HCT116 (cell line): ENCODE measurements at regions not wholly inside any gene's neighbourhood (a gene's known extent, or its start where the extent isn't known, plus 50 kb on each side); places are given as distances from the start of the nearest gene placed in this dataset.

Experiments used
- POLR2A ChIP-seq: IDR thresholded peaks from 2 replicates; pipeline ENCODE4 v1.7.0; 2011; ENCODE audit warnings: borderline replicate concordance; ENCODE audit not compliant: insufficient read depth, insufficient read length; ENCODE audit errors: extremely low read depth
- RAD21 ChIP-seq: IDR thresholded peaks from 2 replicates; pipeline ENCODE4 v1.6.1; 2012; ENCODE audit warnings: low read depth, mild to moderate bottlenecking
- YY1 ChIP-seq: IDR thresholded peaks from 2 replicates; pipeline ENCODE4 v1.6.1; 2011; ENCODE audit warnings: low read length, low read depth, moderate library complexity, mild to moderate bottlenecking; ENCODE audit not compliant: insufficient replicate concordance; ENCODE audit errors: extremely low read depth
- TF ChIP-seq, protein P1 (sequence below), 3 experiments: fragments of 200-600 bp in 1 of 3; sonication (generic) in 1 of 3; IDR thresholded peaks in 2 of 3; conservative IDR thresholded peaks in 1 of 3; 2 replicates each; pipeline ENCODE4 v1.5.1; 2012 to 2017; ENCODE audit warnings: low read depth in 2 of 3, low read length in 2 of 3, antibody characterized with exemption in 1 of 3, borderline replicate concordance in 1 of 3, control low read depth in 1 of 3, mild to moderate bottlenecking in 1 of 3, mixed read lengths in 1 of 3, mixed run types in 1 of 3, moderate library complexity in 1 of 3; ENCODE audit not compliant: insufficient read depth in 1 of 3
- TF ChIP-seq, protein P2 (sequence below): IDR thresholded peaks from 2 replicates; pipeline ENCODE4 v1.6.1; 2012

DNA sequence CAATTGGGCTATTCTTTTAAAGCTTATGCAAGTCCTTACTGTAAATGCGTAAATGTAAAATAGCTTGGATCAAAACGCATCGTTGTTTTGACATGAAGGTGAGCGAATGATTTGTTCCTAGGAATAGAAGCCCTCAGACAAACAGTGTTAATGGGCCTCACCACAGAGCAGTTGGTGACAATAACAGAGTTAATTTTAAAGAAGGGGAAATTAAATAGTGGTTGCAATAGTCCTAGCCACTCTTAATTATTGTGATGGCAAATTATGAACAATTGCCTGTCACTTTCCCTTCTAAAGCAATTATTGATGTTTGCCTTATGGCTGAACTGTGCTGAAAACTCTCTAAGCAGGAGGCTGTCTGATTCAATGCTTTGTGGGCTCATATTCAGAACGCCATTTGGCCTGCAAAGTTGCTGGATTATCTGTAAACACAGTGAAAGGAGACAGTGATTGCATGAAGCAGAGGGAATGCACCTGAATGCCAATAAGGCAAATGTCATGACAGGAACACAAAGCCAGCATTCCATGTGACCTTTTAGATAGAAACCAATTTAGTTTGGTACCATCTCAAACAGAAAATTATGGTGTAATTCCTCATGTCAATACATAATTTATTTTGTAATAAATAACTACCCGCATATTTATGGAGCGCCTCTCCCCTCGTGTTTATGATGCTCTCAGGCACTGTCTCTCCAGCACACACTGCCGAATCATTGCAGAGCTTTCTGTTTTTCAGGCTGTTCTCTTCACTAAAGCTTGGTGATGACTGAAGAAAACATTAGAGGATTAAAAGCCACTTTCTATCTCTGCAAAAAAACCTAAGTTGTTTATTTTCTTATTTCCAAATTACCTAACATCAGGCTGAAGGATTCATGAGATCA lies 387.5 kb downstream of the HACE1 start:
- TF ChIP-seq, protein P1, sequence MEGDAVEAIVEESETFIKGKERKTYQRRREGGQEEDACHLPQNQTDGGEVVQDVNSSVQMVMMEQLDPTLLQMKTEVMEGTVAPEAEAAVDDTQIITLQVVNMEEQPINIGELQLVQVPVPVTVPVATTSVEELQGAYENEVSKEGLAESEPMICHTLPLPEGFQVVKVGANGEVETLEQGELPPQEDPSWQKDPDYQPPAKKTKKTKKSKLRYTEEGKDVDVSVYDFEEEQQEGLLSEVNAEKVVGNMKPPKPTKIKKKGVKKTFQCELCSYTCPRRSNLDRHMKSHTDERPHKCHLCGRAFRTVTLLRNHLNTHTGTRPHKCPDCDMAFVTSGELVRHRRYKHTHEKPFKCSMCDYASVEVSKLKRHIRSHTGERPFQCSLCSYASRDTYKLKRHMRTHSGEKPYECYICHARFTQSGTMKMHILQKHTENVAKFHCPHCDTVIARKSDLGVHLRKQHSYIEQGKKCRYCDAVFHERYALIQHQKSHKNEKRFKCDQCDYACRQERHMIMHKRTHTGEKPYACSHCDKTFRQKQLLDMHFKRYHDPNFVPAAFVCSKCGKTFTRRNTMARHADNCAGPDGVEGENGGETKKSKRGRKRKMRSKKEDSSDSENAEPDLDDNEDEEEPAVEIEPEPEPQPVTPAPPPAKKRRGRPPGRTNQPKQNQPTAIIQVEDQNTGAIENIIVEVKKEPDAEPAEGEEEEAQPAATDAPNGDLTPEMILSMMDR (IDR thresholded peaks at IDR 0.05 in 2 of 3, conservative IDR thresholded peaks at IDR 0.05 in 1 of 3; ENCODE audit: borderline replicate concordance in 1 of 3, insufficient read depth in 1 of 3, low read depth in 2 of 3, low read length in 2 of 3): no peak
- TF ChIP-seq RAD21 (no peak), POLR2A (no peak), YY1 (no peak)
- TF ChIP-seq, protein P2, sequence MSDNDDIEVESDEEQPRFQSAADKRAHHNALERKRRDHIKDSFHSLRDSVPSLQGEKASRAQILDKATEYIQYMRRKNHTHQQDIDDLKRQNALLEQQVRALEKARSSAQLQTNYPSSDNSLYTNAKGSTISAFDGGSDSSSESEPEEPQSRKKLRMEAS: no peak
